Heart left ventricle (tissue), 13 donors: ENCODE measurements at regions not wholly inside any gene's neighbourhood (a gene's known extent, or its start where the extent isn't known, plus 50 kb on each side); places are given as distances from the start of the nearest gene placed in this dataset.

ENCODE experiments used
- POLR2A ChIP-seq, 2 donors: fragments of 450-650 bp; IDR thresholded peaks; one replicate each; pipeline ENCODE4 v1.6.1; 2017; ENCODE audit warnings: antibody characterized with exemption in 2 of 2, mild to moderate bottlenecking in 2 of 2, moderate library complexity in 2 of 2
- TF ChIP-seq, protein P1 (sequence below), 12 donors: fragments of 200-600 bp; sonication (generic) in 4 of 12; IDR thresholded peaks; one replicate each; pipeline versions ENCODE4 v1.5.0 to v1.8.0; 2018 to 2022; ENCODE audit warnings: antibody characterized with exemption in 12 of 12, mild to moderate bottlenecking in 5 of 12
- donor health status: ischemic (EF 13 %, LVEDD 7.1; RV severe dilation, severe dysfunction).
- donor health status: DM: no; HTN: yes; CAD: no.
- donor health status: DM: no; HTN: no; CAD: no.
- donor health status: ischemic (EF 25% LVEDD 6.9; RV normal size, moderate dysfunction).
- donor health status: ischemic (EF 25% LVEDD 5.7; RV mildly dilated, moderate dysfunction).
- donor health status: ischemic (EF 35%, LVEDD 5.7; RV mildly dilated, moderate dysfunction).
- donor health status: nonischemic (EF 11% LVEDD 7.7; RV severe dilation, severe dysfunction).
- donor health status: DM: yes; HTN: yes; CAD: no.
- donor health status: PGD.
- donor health status: ischemic (EF 29% LVEDD 5.4; RV normal size, mild dysfunction).
- donor health status: nonischemic (EF 23%, LVEDD 6.1; RV moderate dilation, normal function).

DNA sequence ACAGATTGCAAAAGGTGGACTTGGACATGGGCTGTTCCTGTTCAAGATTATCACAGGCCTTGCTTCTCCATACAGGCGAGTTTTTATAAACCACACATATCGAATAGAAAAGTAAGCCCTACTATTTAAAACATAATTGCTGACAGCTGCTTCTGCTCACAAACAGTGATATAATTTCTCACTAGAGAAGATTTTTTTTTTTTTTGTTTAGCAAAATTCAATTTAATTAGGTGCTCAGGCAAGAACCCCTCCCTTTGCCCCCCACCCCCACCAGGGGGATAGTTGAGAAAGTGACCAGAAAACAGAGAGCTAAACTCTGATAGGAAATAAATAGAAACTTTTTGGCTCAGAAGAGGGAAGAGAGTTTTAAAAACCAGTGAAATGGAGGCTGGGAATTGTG is 132.8 kb upstream of the CRY1 start:
- TF ChIP-seq, protein P1, sequence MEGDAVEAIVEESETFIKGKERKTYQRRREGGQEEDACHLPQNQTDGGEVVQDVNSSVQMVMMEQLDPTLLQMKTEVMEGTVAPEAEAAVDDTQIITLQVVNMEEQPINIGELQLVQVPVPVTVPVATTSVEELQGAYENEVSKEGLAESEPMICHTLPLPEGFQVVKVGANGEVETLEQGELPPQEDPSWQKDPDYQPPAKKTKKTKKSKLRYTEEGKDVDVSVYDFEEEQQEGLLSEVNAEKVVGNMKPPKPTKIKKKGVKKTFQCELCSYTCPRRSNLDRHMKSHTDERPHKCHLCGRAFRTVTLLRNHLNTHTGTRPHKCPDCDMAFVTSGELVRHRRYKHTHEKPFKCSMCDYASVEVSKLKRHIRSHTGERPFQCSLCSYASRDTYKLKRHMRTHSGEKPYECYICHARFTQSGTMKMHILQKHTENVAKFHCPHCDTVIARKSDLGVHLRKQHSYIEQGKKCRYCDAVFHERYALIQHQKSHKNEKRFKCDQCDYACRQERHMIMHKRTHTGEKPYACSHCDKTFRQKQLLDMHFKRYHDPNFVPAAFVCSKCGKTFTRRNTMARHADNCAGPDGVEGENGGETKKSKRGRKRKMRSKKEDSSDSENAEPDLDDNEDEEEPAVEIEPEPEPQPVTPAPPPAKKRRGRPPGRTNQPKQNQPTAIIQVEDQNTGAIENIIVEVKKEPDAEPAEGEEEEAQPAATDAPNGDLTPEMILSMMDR (IDR thresholded peaks at IDR 0.05) = no peak
- TF ChIP-seq POLR2A (IDR thresholded peaks at IDR 0.05) = no peak
